GM19238 (cell line): ENCODE measurements at regions not wholly inside any gene's neighbourhood (a gene's known extent, or its start where the extent isn't known, plus 50 kb on each side); places are given as distances from the start of the nearest gene placed in this dataset.

Experiments
- DNase-seq: peaks from one replicate; pipeline ENCODE4 v3.0.0; 2011; ENCODE audit warnings: low spot score; ENCODE audit not compliant: insufficient read length

GRCh38 chr9:32837551-32838058, 54.3 kb downstream of the TMEM215 start:
- DNase-seq = no peak

- no peak for DNase-seq
Observed at GRCh38 chr9:32839013-32839885, 55.9 kb downstream of the TMEM215 start.

GRCh38 chr9:32841314-32841713, 58.0 kb downstream of the TMEM215 start:
- no peak for DNase-seq

- DNase-seq = no peak
Observed at GRCh38 chr9:32843295-32843694, 60.0 kb downstream of the TMEM215 start.

GRCh38 chr9:32844259-32844658, 60.9 kb downstream of the TMEM215 start:
- DNase-seq = no peak

GRCh38 chr9:32854271-32854670, 70.9 kb downstream of the TMEM215 start:
- DNase-seq = no peak

GRCh38 chr9:32855752-32856151, 72.4 kb downstream of the TMEM215 start:
- DNase-seq = no peak

- no peak for DNase-seq
Observed at GRCh38 chr9:32863291-32863690, 80.0 kb downstream of the TMEM215 start.

- no peak for DNase-seq
Observed at GRCh38 chr9:32864971-32865370, 81.6 kb downstream of the TMEM215 start.

GRCh38 chr9:32866273-32866672, 82.9 kb downstream of the TMEM215 start:
- DNase-seq = no peak

GRCh38 chr9:32867026-32867425, 83.7 kb downstream of the TMEM215 start:
- no peak for DNase-seq

GRCh38 chr9:32867601-32868204, 84.4 kb downstream of the TMEM215 start:
- DNase-seq = no peak

GRCh38 chr9:32869404-32869803, 86.1 kb downstream of the TMEM215 start:
- no peak for DNase-seq

GRCh38 chr9:32873131-32873530, 89.8 kb downstream of the TMEM215 start:
- DNase-seq = no peak

- DNase-seq = no peak
Observed at GRCh38 chr9:32873553-32873952, 90.2 kb downstream of the TMEM215 start.

GRCh38 chr9:32875242-32875641, 91.9 kb downstream of the TMEM215 start:
- no peak for DNase-seq

- DNase-seq = no peak
Observed at GRCh38 chr9:32875748-32876147, 92.4 kb downstream of the TMEM215 start.

- DNase-seq = no peak
Observed at GRCh38 chr9:32877103-32877502, 93.8 kb downstream of the TMEM215 start.

GRCh38 chr9:32877639-32878217, 94.4 kb downstream of the TMEM215 start:
- DNase-seq = no peak

- no peak for DNase-seq
Observed at GRCh38 chr9:32879335-32879734, 96.0 kb downstream of the TMEM215 start.

GRCh38 chr9:32881948-32882347, 98.6 kb downstream of the TMEM215 start:
- DNase-seq = no peak

GRCh38 chr9:32882705-32883104, 99.4 kb downstream of the TMEM215 start:
- no peak for DNase-seq
